Left lung (tissue), 4 donors: ENCODE measurements at regions not wholly inside any gene's neighbourhood (a gene's known extent, or its start where the extent isn't known, plus 50 kb on each side); places are given as distances from the start of the nearest gene placed in this dataset.
A peak's percentile ranks its signal among the peaks of the same experiment; 100 is the strongest.

Experiments used
- ATAC-seq: fragments of 200-7000 bp; cut with Tn5 transposase; one replicate; pipeline ENCODE4 v1.9.1; 2020; ENCODE audit warnings: moderate library complexity
- DNase-seq, 4 donors: peaks; one replicate each; pipeline ENCODE4 v3.0.0-alpha.2; 2013 to 2020
- H3K27ac ChIP-seq, 2 donors: fragments of 200-600 bp; sonication (generic) in 1 of 2; one replicate each; pipeline versions ENCODE4 v1.5.0 to v1.8.0; 2020 to 2021
- H3K27me3 ChIP-seq, 2 donors: fragments of 200-600 bp; sonication (generic) in 1 of 2; one replicate each; pipeline versions ENCODE4 v1.5.0 to v1.8.0; 2020 to 2021
- H3K36me3 ChIP-seq, 2 donors: fragments of 200-600 bp; sonication (generic) in 1 of 2; one replicate each; pipeline versions ENCODE4 v1.5.0 to v1.8.0; 2020 to 2021
- H3K4me1 ChIP-seq, 2 donors: fragments of 200-600 bp; one replicate each; pipeline ENCODE4 v1.8.0; 2021
- H3K4me3 ChIP-seq, 2 donors: fragments of 200-600 bp; sonication (generic) in 1 of 2; one replicate each; pipeline versions ENCODE4 v1.5.0 to v1.8.0; 2020 to 2021; ENCODE audit warnings: mild to moderate bottlenecking in 1 of 2
- H3K9me3 ChIP-seq, 2 donors: fragments of 200-600 bp; sonication (generic) in 1 of 2; one replicate each; pipeline versions ENCODE4 v1.5.0 to v1.8.0; 2020 to 2021
- CTCF ChIP-seq, 2 donors: fragments of 200-600 bp; sonication (generic) in 1 of 2; IDR thresholded peaks; one replicate each; pipeline versions ENCODE4 v1.5.0 to v1.8.0; 2021; ENCODE audit warnings: antibody characterized with exemption in 2 of 2
- intact Hi-C, 2 donors: fragments of 100-400 bp; cut with DNase I; formaldehyde crosslinking; loops; one replicate each; pipeline versions ENCODE4 v1.11.2 to v1.14.2; 2022
- donor health status: DM: no; HTN: yes; CAD: no.
- donor health status: DM: no; HTN: no; CAD: no.

- Histone ChIP-seq H3K27ac (no peak overlapping the region), H3K4me3 (no peak overlapping the region), H3K9me3 (no peaks in the 10 kb centered on the region), H3K36me3 (no peaks in the 10 kb centered on the region), H3K4me1 (no peaks in the 10 kb centered on the region), H3K27me3 (no peaks in the 10 kb centered on the region)
- intact Hi-C loops: no loop called here
- DNase-seq: peak in 2 of 4 donors; percentile 30 to 35
- ATAC-seq: no peak
- no peak for TF ChIP-seq CTCF (IDR thresholded peaks at IDR 0.05)
These were observed 57.2 kb upstream of the INPP5A start for GRCh38 chr10:132480356-132480755.

GRCh38 chr10:132481690-132482089, 55.9 kb upstream of the INPP5A start:
- Histone ChIP-seq H3K36me3 (no peaks in the 10 kb centered on the region), H3K27me3 (no peaks in the 10 kb centered on the region), H3K27ac (peak overlapping the region in 1 of 2 donors; percentile 65), H3K9me3 (no peaks in the 10 kb centered on the region), H3K4me3 (no peak overlapping the region), H3K4me1 (no peaks in the 10 kb centered on the region)
- TF ChIP-seq CTCF (IDR thresholded peaks at IDR 0.05): no peak
- intact Hi-C loops: no loop called here
- ATAC-seq (no peak), DNase-seq (peak in 1 of 4 donors; percentile 19)

GRCh38 chr10:132482090-132482800, 55.3 kb upstream of the INPP5A start:
- intact Hi-C loops: no loop called here
- no peak for TF ChIP-seq CTCF (IDR thresholded peaks at IDR 0.05)
- Histone ChIP-seq H3K27ac (peak overlapping the region; percentile 23 to 65), H3K27me3 (no peaks in the 10 kb centered on the region), H3K36me3 (no peaks in the 10 kb centered on the region), H3K9me3 (no peaks in the 10 kb centered on the region), H3K4me3 (no peak overlapping the region), H3K4me1 (no peaks in the 10 kb centered on the region)
- peak in 1 of 4 donors; percentile 31 for DNase-seq
- ATAC-seq: peak; percentile 82

- Histone ChIP-seq H3K4me1 (no peaks in the 10 kb centered on the region), H3K27ac (no peak overlapping the region), H3K27me3 (no peaks in the 10 kb centered on the region), H3K4me3 (no peak overlapping the region), H3K36me3 (no peaks in the 10 kb centered on the region), H3K9me3 (no peaks in the 10 kb centered on the region)
- no peak for TF ChIP-seq CTCF (IDR thresholded peaks at IDR 0.05)
- ATAC-seq: no peak
- no peak for DNase-seq
- intact Hi-C loops: no loop called here
These were observed 54.2 kb upstream of the INPP5A start for GRCh38 chr10:132483394-132483793.

- Histone ChIP-seq H3K27ac (no peak overlapping the region), H3K4me3 (no peak overlapping the region), H3K4me1 (no peaks in the 10 kb centered on the region), H3K36me3 (no peaks in the 10 kb centered on the region), H3K9me3 (no peaks in the 10 kb centered on the region), H3K27me3 (no peaks in the 10 kb centered on the region)
- ATAC-seq (no peak), DNase-seq (no peak)
- no peak for TF ChIP-seq CTCF (IDR thresholded peaks at IDR 0.05)
- intact Hi-C loops: no loop called here
These were observed 52.7 kb upstream of the INPP5A start for GRCh38 chr10:132484922-132485321.
